H1 (cell line): ENCODE measurements at regions not wholly inside any gene's neighbourhood (a gene's known extent, or its start where the extent isn't known, plus 50 kb on each side); places are given as distances from the start of the nearest gene placed in this dataset.

ENCODE experiments used
- BACH1 ChIP-seq: IDR thresholded peaks from 2 replicates; pipeline ENCODE4 v1.6.1; 2012; ENCODE audit warnings: low read length, improper control_type of control experiment
- CHD7 ChIP-seq: fragments of 300-600 bp; sonication (generic); IDR thresholded peaks from 2 replicates; pipeline ENCODE4 v1.7.1; 2012; ENCODE audit warnings: low read length, moderate library complexity, mild to moderate bottlenecking, inconsistent platforms; ENCODE audit not compliant: insufficient replicate concordance
- FOSL1 ChIP-seq: IDR thresholded peaks from 2 replicates; pipeline ENCODE4 v1.6.1; 2011; ENCODE audit warnings: mild to moderate bottlenecking, low read depth, low read length, moderate library complexity; ENCODE audit not compliant: insufficient read depth
- HDAC6 ChIP-seq: IDR thresholded peaks from one replicate; pipeline ENCODE4 v1.7.1; 2012; ENCODE audit warnings: low read depth, mild to moderate bottlenecking, inconsistent platforms, low read length, moderate library complexity
- JUN ChIP-seq: IDR thresholded peaks from 2 replicates; pipeline ENCODE4 v1.6.1; 2011; ENCODE audit warnings: low read depth, mild to moderate bottlenecking, improper control_type of control experiment, low read length
- MAX ChIP-seq: IDR thresholded peaks from 2 replicates; pipeline ENCODE4 v1.6.1; 2012; ENCODE audit warnings: inconsistent platforms
- RFX5 ChIP-seq: IDR thresholded peaks from 2 replicates; pipeline ENCODE4 v1.6.1; 2011; ENCODE audit warnings: low read depth, low read length, improper control_type of control experiment, borderline replicate concordance
- YY1 ChIP-seq: IDR thresholded peaks from 2 replicates; pipeline ENCODE4 v1.6.1; 2011; ENCODE audit warnings: low read depth, mild to moderate bottlenecking, low read length
- ZNF274 ChIP-seq: IDR thresholded peaks from 2 replicates; pipeline ENCODE4 v1.7.0; 2012; ENCODE audit warnings: low read length, borderline replicate concordance; ENCODE audit errors: extremely low read depth

GRCh38 chr3:156761713-156762451 is 64.3 kb upstream of the LEKR1 start (continued):
- no peak for TF ChIP-seq CHD7
- no peak for TF ChIP-seq HDAC6
- no peak for TF ChIP-seq FOSL1
- TF ChIP-seq JUN, result no peak
- TF ChIP-seq BACH1, result no peak
- TF ChIP-seq MAX, result no peak
- TF ChIP-seq ZNF274, result no peak
- TF ChIP-seq YY1, result no peak
- no peak for TF ChIP-seq RFX5
- TF ChIP-seq, all 59 proteins: peak for 0
